ENCODE measurements at regions not wholly inside any gene's neighbourhood (a gene's known extent, or its start where the extent isn't known, plus 50 kb on each side); places are given as distances from the start of the nearest gene placed in this dataset.

GRCh38 chr22:22179858-22180257, 64.7 kb upstream of the VPREB1 start:
- Histone ChIP-seq H2AFZ (ENCODE audit: low read depth, low read length) (no peak overlapping the region), H3K4me2 (ENCODE audit: insufficient read depth, low read length) (no peak overlapping the region), H3K4me3 (replicated peaks in 1 of 3; ENCODE audit: insufficient read depth in 1 of 3, low read depth in 1 of 3, low read length in 3 of 3) (no peak overlapping the region), H3K9me3 (replicated peaks; ENCODE audit: control insufficient read depth, insufficient read depth, low read length) (no peaks in the 10 kb centered on the region), H4K20me1 (replicated peaks; ENCODE audit: control insufficient read depth, extremely low read depth, insufficient read depth, low read length) (no peaks in the 10 kb centered on the region), H3K36me3 (ENCODE audit: control insufficient read depth in 2 of 2, extremely low read depth in 1 of 2, insufficient read depth in 2 of 2, low read length in 2 of 2) (no peaks in the 10 kb centered on the region), H3K27ac (ENCODE audit: insufficient read depth, low read depth, low read length) (no peak overlapping the region), H3K9me1 (replicated peaks; ENCODE audit: control insufficient read depth, extremely low read depth, insufficient read depth, low read length) (no peaks in the 10 kb centered on the region), H3K9ac (replicated peaks; ENCODE audit: extremely low read depth, insufficient read depth, low read length) (no peak overlapping the region), H3K4me1 (ENCODE audit: control insufficient read depth, extremely low read depth, insufficient read depth, low read length) (no peaks in the 10 kb centered on the region), H3K27me3 (ENCODE audit: control insufficient read depth in 2 of 2, insufficient read depth in 2 of 2, low read length in 2 of 2) (peaks cover 3 to 32% of the 10 kb centered on the region in 2 experiments), H3K79me2 (ENCODE audit: control insufficient read depth, insufficient read depth, low read length) (no peaks in the 10 kb centered on the region)
- intact Hi-C loops (cut with micrococcal nuclease): no loop called here
- dilution Hi-C loops (cut with MboI; ENCODE audit: extremely low pct_ligation_motif_present, low sequenced_read_pairs): no loop called here
- FAIRE-seq: no peak
- ChIA-PET POLR2A (no interaction called here), CTCF (interaction anchor here (1.5 to 2.5 kb wide), 3 partner anchors 15 to 28 kb away, joined by 4 to 15 read pairs (median 4); no protein-coding TSS in a partner anchor)
- BruUV-seq (replicated peaks): no TSS peak
- no peak for DNase-seq (ENCODE audit: low read depth, low spot score)
- TF ChIP-seq MYC (IDR thresholded peaks at IDR 0.05; ENCODE audit: low read depth, low read length): no peak
- no peak for TF ChIP-seq MAX (IDR thresholded peaks at IDR 0.05; ENCODE audit: insufficient read depth, insufficient read length)

- FAIRE-seq: no peak
- no peaks in the 10 kb centered on the region for H3K79me2 ChIP-seq (ENCODE audit: control insufficient read depth, insufficient read depth, low read length)
- H3K9me1 ChIP-seq (replicated peaks; ENCODE audit: control insufficient read depth, extremely low read depth, insufficient read depth, low read length): no peaks in the 10 kb centered on the region
- no peak overlapping the region for H3K27ac ChIP-seq (ENCODE audit: insufficient read depth, low read depth, low read length)
- BruUV-seq (replicated peaks): no TSS peak
- H3K4me2 ChIP-seq (ENCODE audit: insufficient read depth, low read length): no peak overlapping the region
- ChIA-PET POLR2A (no interaction called here), CTCF (interaction anchor here (0.8 to 2.5 kb wide), 3 partner anchors 16 to 22 kb away, joined by 4 to 15 read pairs (median 4); no protein-coding TSS in a partner anchor)
- dilution Hi-C loops (cut with MboI; ENCODE audit: extremely low pct_ligation_motif_present, low sequenced_read_pairs) (no loop called here), intact Hi-C loops (cut with micrococcal nuclease) (no loop called here)
- peaks cover 0 to 25% of the 10 kb centered on the region in 2 experiments for H3K27me3 ChIP-seq (ENCODE audit: control insufficient read depth in 2 of 2, insufficient read depth in 2 of 2, low read length in 2 of 2)
- H2AFZ ChIP-seq (ENCODE audit: low read depth, low read length): no peak overlapping the region
- H3K9ac ChIP-seq (replicated peaks; ENCODE audit: extremely low read depth, insufficient read depth, low read length): no peak overlapping the region
- no peaks in the 10 kb centered on the region for H4K20me1 ChIP-seq (replicated peaks; ENCODE audit: control insufficient read depth, extremely low read depth, insufficient read depth, low read length)
- no peak for DNase-seq (ENCODE audit: low read depth, low spot score)
- TF ChIP-seq MAX (IDR thresholded peaks at IDR 0.05; ENCODE audit: insufficient read depth, insufficient read length) (no peak), MYC (IDR thresholded peaks at IDR 0.05; ENCODE audit: low read depth, low read length) (no peak), EZH2 (IDR thresholded peaks at IDR 0.05; ENCODE audit: borderline replicate concordance, low read depth, low read length, severe bottlenecking) (no peak), POLR2AphosphoS5 (IDR thresholded peaks at IDR 0.05; ENCODE audit: insufficient read depth, low read depth, low read length) (no peak), FOS (IDR thresholded peaks at IDR 0.05; ENCODE audit: borderline replicate concordance, insufficient read depth, low read length) (no peak), GATA2 (IDR thresholded peaks at IDR 0.05; ENCODE audit: insufficient read depth, insufficient read length, low read depth, low read length) (no peak), CTCF (IDR thresholded peaks at IDR 0.05; ENCODE audit: extremely low read depth in 1 of 2, insufficient read depth in 1 of 2, low read depth in 1 of 2, low read length in 2 of 2) (no peak), POLR2A (IDR thresholded peaks at IDR 0.05; ENCODE audit: low read depth, low read length) (no peak), JUN (IDR thresholded peaks at IDR 0.05; ENCODE audit: borderline replicate concordance, insufficient read depth, insufficient read length, low read depth) (no peak)
- H3K4me3 ChIP-seq (replicated peaks in 1 of 3; ENCODE audit: insufficient read depth in 1 of 3, low read depth in 1 of 3, low read length in 3 of 3): no peak overlapping the region
- no peaks in the 10 kb centered on the region for H3K9me3 ChIP-seq (replicated peaks; ENCODE audit: control insufficient read depth, insufficient read depth, low read length)
- no peaks in the 10 kb centered on the region for H3K36me3 ChIP-seq (ENCODE audit: control insufficient read depth in 2 of 2, extremely low read depth in 1 of 2, insufficient read depth in 2 of 2, low read length in 2 of 2)
- H3K4me1 ChIP-seq (ENCODE audit: control insufficient read depth, extremely low read depth, insufficient read depth, low read length): no peaks in the 10 kb centered on the region
These were observed 65.6 kb upstream of the VPREB1 start for GRCh38 chr22:22178992-22179391.

Data from endothelial cell of umbilical vein (primary cell).